H9 (cell line): ENCODE measurements at regions not wholly inside any gene's neighbourhood (a gene's known extent, or its start where the extent isn't known, plus 50 kb on each side); places are given as distances from the start of the nearest gene placed in this dataset.

Source experiments
- DNase-seq: peaks from one replicate; pipeline ENCODE4 v3.0.0-alpha.2; 2017
- H2AFZ ChIP-seq: one replicate; pipeline ENCODE4 v1.6.1; 2013; ENCODE audit warnings: mild to moderate bottlenecking, low read length, control low read depth, moderate library complexity
- H2AK5ac ChIP-seq: 2 replicates; pipeline ENCODE4 v1.6.1; 2013; ENCODE audit warnings: low read length, control low read depth, mixed read lengths; ENCODE audit not compliant: insufficient read length
- H2BK120ac ChIP-seq: one replicate; pipeline ENCODE4 v1.6.1; 2013; ENCODE audit warnings: low read depth, mild to moderate bottlenecking, low read length, control low read depth, inconsistent platforms; ENCODE audit not compliant: poor library complexity, severe bottlenecking
- H2BK12ac ChIP-seq: 2 replicates; pipeline ENCODE4 v1.6.1; 2013; ENCODE audit warnings: low read length, control low read depth, mixed read lengths, low read depth; ENCODE audit not compliant: insufficient read length
- H2BK15ac ChIP-seq: 2 replicates; pipeline ENCODE4 v1.6.1; 2013; ENCODE audit warnings: low read depth, low read length, control low read depth
- H2BK20ac ChIP-seq: one replicate; pipeline ENCODE4 v1.6.1; 2013; ENCODE audit warnings: low read depth, mild to moderate bottlenecking, low read length, control low read depth, inconsistent platforms; ENCODE audit not compliant: poor library complexity, severe bottlenecking
- H2BK5ac ChIP-seq: 2 replicates; pipeline ENCODE4 v1.6.1; 2013; ENCODE audit warnings: low read length, control low read depth, mixed read lengths; ENCODE audit not compliant: insufficient read length
- H3K14ac ChIP-seq: 2 replicates; pipeline ENCODE4 v1.6.1; 2013; ENCODE audit warnings: low read length, control low read depth; ENCODE audit not compliant: insufficient read depth
- H3K18ac ChIP-seq: 2 replicates; pipeline ENCODE4 v1.6.1; 2013; ENCODE audit warnings: low read depth, mild to moderate bottlenecking, mixed read lengths, low read length, control low read depth; ENCODE audit not compliant: insufficient read length
- H3K23ac ChIP-seq: 2 replicates; pipeline ENCODE4 v1.6.1; 2013; ENCODE audit warnings: low read length, control low read depth, mixed read lengths, low read depth; ENCODE audit not compliant: insufficient read length
- H3K23me2 ChIP-seq: 2 replicates; pipeline ENCODE4 v1.6.1; 2013; ENCODE audit warnings: low read depth, mild to moderate bottlenecking, mixed read lengths, low read length, control low read depth; ENCODE audit not compliant: insufficient read length, poor library complexity, severe bottlenecking
- H3K27ac ChIP-seq: 2 replicates; pipeline ENCODE4 v1.5.1; 2013; ENCODE audit warnings: low read length, control low read depth, mixed read lengths, low read depth; ENCODE audit not compliant: insufficient read length
- H3K27me3 ChIP-seq: 2 replicates; pipeline ENCODE4 v1.6.1; 2013; ENCODE audit warnings: low read length, control low read depth, inconsistent platforms; ENCODE audit not compliant: insufficient read depth
- H3K4ac ChIP-seq: 2 replicates; pipeline ENCODE4 v1.6.1; 2013; ENCODE audit warnings: low read depth, mild to moderate bottlenecking, control low read depth, inconsistent platforms, low read length, moderate library complexity
- H3K4me1 ChIP-seq: 2 replicates; pipeline ENCODE4 v1.6.1; 2013; ENCODE audit warnings: low read length, control low read depth, inconsistent platforms; ENCODE audit not compliant: insufficient read depth
- H3K4me2 ChIP-seq: 2 replicates; pipeline ENCODE4 v1.6.1; 2013; ENCODE audit warnings: low read length, control low read depth, mixed read lengths; ENCODE audit not compliant: insufficient read length, insufficient read depth
- H3K56ac ChIP-seq: 2 replicates; pipeline ENCODE4 v1.6.1; 2013; ENCODE audit warnings: low read depth, mild to moderate bottlenecking, mixed read lengths, low read length, control low read depth; ENCODE audit not compliant: insufficient read length
- H3K79me1 ChIP-seq: 2 replicates; pipeline ENCODE4 v1.6.1; 2013; ENCODE audit warnings: low read depth, mild to moderate bottlenecking, moderate library complexity, low read length, control low read depth, inconsistent platforms; ENCODE audit not compliant: insufficient read depth, poor library complexity, severe bottlenecking
- H3K79me2 ChIP-seq: 2 replicates; pipeline ENCODE4 v1.6.1; 2013; ENCODE audit warnings: low read length, control low read depth, inconsistent platforms; ENCODE audit not compliant: insufficient read depth
- H3K9ac ChIP-seq: 2 replicates; pipeline ENCODE4 v1.6.1; 2013; ENCODE audit warnings: low read length, control low read depth, mixed read lengths; ENCODE audit not compliant: insufficient read length; ENCODE audit errors: extremely low read depth
- H3K9me3 ChIP-seq: one replicate; pipeline ENCODE4 v1.6.1; 2013; ENCODE audit warnings: low read depth, low read length, inconsistent platforms; ENCODE audit not compliant: control insufficient read depth
- H3T11ph ChIP-seq: one replicate; pipeline ENCODE4 v1.6.1; 2013; ENCODE audit warnings: mild to moderate bottlenecking, low read length, control low read depth, inconsistent platforms
- H4K20me1 ChIP-seq: one replicate; pipeline ENCODE4 v1.6.1; 2013; ENCODE audit not compliant: control insufficient read depth, insufficient read length, insufficient read depth
- H4K5ac ChIP-seq: 2 replicates; pipeline ENCODE4 v1.6.1; 2013; ENCODE audit warnings: low read depth, mild to moderate bottlenecking, mixed read lengths, low read length, control low read depth; ENCODE audit not compliant: insufficient read length
- H4K8ac ChIP-seq: replicated peaks from 2 replicates; pipeline ENCODE4 v1.6.1; 2013; ENCODE audit warnings: low read length, control low read depth, mixed read lengths, low read depth; ENCODE audit not compliant: insufficient read length
- H4K91ac ChIP-seq: 2 replicates; pipeline ENCODE4 v1.6.1; 2013; ENCODE audit warnings: low read depth, mild to moderate bottlenecking, moderate library complexity, mixed read lengths, low read length, control low read depth; ENCODE audit not compliant: insufficient read length
- H3K27ac Mint-ChIP-seq, 3 experiments: 2 replicates in 2 of 3; 3 replicates in 1 of 3; pipeline ENCODE4 v1.8.0; 2020 to 2021; ENCODE audit warnings: mixed read lengths in 3 of 3, mild to moderate bottlenecking in 1 of 3, moderate library complexity in 1 of 3
- H3K27me3 Mint-ChIP-seq: 2 replicates; pipeline ENCODE4 v1.8.0; 2021; ENCODE audit warnings: low read depth, mild to moderate bottlenecking, moderate library complexity, mixed read lengths
- H3K36me3 Mint-ChIP-seq, 3 experiments: 2 replicates in 2 of 3; 3 replicates in 1 of 3; pipeline ENCODE4 v1.8.0; 2020 to 2021; ENCODE audit warnings: low read depth in 3 of 3, mixed read lengths in 3 of 3; ENCODE audit not compliant: insufficient read depth in 1 of 3
- H3K4me1 Mint-ChIP-seq, 2 experiments: 2 replicates each; pipeline ENCODE4 v1.8.0; 2020; ENCODE audit warnings: mixed read lengths in 2 of 2
- H3K4me3 Mint-ChIP-seq, 2 experiments: 2 replicates in 1 of 2; 3 replicates in 1 of 2; pipeline ENCODE4 v1.8.0; 2020 to 2021; ENCODE audit warnings: mild to moderate bottlenecking in 2 of 2, mixed read lengths in 2 of 2, moderate library complexity in 1 of 2
- H3K9me3 Mint-ChIP-seq, 2 experiments: 2 replicates in 1 of 2; 3 replicates in 1 of 2; pipeline ENCODE4 v1.8.0; 2020; ENCODE audit warnings: mild to moderate bottlenecking in 2 of 2, mixed read lengths in 2 of 2, moderate library complexity in 1 of 2
- CTCF ChIP-seq: fragments of 200-600 bp; sonication (generic); conservative IDR thresholded peaks from 3 replicates; pipeline ENCODE4 v1.8.0; 2021; ENCODE audit warnings: antibody characterized with exemption, mild to moderate bottlenecking
- WGBS: extraction: QIAGEN DNeasy Blood & Tissue Kit; methylation state at CpG from one replicate; pipeline ENCODE4 v1.1.7; 2013; ENCODE audit warnings: missing lambda C conversion rate, low lambda C conversion rate, mixed read lengths; ENCODE audit not compliant: insufficient read length; ENCODE audit errors: extremely low coverage; 5-methylcytosine and 5-hydroxymethylcytosine counted together

GRCh38 chr6:94376876-94377275 is 957.5 kb upstream of the EPHA7 start:
- Histone ChIP-seq H2BK120ac (no peak overlapping the region), H2AFZ (no peak overlapping the region), H3K9ac (no peak overlapping the region), H3K14ac (no peak overlapping the region), H2BK20ac (no peak overlapping the region), H2BK5ac (no peak overlapping the region), H4K20me1 (no peaks in the 10 kb centered on the region), H3K79me2 (no peaks in the 10 kb centered on the region), H3K4ac (no peak overlapping the region), H3K23ac (no peak overlapping the region), H3K27me3 (no peaks in the 10 kb centered on the region), H4K91ac (no peak overlapping the region), H2BK15ac (no peak overlapping the region), H3K79me1 (no peaks in the 10 kb centered on the region), H3K4me2 (no peak overlapping the region), H3K27ac (no peak overlapping the region), H2BK12ac (no peak overlapping the region), H4K8ac (no peak overlapping the region), H3K56ac (no peak overlapping the region), H3K23me2 (no peaks in the 10 kb centered on the region), H3T11ph (no peak overlapping the region), H4K5ac (no peak overlapping the region), H3K18ac (no peak overlapping the region), H3K4me1 (no peaks in the 10 kb centered on the region), H3K9me3 (no peaks in the 10 kb centered on the region), H2AK5ac (no peak overlapping the region)
- no peak for TF ChIP-seq CTCF
- H3K36me3 Mint-ChIP-seq, result no peaks in the 10 kb centered on the region
- H3K4me1 Mint-ChIP-seq, result 0 out of 4 replicates have a peak, but pooled peaks cover 0 to 8% of the 10 kb centered on the region in 2 experiments
- H3K27ac Mint-ChIP-seq, result no peak overlapping the region
- WGBS, result no CpG with 5 or more reads among the region's 1 CpG
- H3K9me3 Mint-ChIP-seq, result peaks cover 0 to 3% of the 10 kb centered on the region in 2 experiments; a peak in 1 of 5 replicates
- H3K4me3 Mint-ChIP-seq, result no peak overlapping the region
- DNase-seq, result no peak
- no peaks in the 10 kb centered on the region for H3K27me3 Mint-ChIP-seq
